Astrocyte (in vitro differentiated cells and primary cell): ENCODE measurements at regions not wholly inside any gene's neighbourhood (a gene's known extent, or its start where the extent isn't known, plus 50 kb on each side); places are given as distances from the start of the nearest gene placed in this dataset.

Experiments
- EZH2 ChIP-seq: IDR thresholded peaks from 2 replicates; pipeline ENCODE4 v1.6.1; 2012; ENCODE audit warnings: mild to moderate bottlenecking, low read length, inconsistent platforms; ENCODE audit not compliant: insufficient read depth
- TF ChIP-seq, protein P1 (sequence below): IDR thresholded peaks from 2 replicates; pipeline ENCODE4 v1.5.1; 2011; ENCODE audit warnings: low read depth, mild to moderate bottlenecking, inconsistent platforms, low read length, moderate library complexity; ENCODE audit not compliant: insufficient read depth

DNA sequence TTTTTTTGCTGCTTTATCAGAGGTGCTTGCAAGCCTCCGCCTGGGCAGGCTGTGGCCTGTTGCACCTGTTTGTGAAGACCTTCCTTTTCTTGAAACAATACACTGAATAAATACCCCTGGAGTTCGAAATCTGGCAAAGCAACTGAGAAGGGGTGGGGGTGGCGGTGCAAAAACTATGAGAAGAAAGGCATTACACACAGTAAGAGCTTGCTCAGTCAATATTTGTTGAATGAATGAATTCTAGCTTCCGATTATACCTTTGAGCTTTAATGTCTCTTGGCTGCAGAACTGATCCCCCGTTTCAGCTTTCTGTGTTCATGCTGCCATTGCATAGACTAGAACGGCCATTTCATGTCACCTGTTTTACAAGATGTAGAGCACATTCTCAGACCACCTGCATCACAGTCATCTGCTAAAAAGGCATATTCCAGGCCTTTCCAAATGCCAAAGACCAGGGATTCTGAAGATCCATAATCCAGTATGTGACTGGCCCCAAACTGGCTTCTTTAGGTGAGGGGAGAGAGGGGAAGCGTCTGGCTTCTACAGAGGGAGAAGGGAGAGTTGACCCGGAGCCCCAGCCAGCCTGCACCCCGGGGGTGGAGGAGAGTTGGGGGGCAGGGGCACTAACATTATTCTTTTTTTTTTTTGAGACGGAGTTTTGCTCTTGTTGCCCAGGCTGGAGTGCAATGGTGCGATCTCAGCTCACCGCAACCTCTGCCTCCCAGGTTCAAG, 111.5 kb downstream of the ETS2 start:
- TF ChIP-seq, protein P1, sequence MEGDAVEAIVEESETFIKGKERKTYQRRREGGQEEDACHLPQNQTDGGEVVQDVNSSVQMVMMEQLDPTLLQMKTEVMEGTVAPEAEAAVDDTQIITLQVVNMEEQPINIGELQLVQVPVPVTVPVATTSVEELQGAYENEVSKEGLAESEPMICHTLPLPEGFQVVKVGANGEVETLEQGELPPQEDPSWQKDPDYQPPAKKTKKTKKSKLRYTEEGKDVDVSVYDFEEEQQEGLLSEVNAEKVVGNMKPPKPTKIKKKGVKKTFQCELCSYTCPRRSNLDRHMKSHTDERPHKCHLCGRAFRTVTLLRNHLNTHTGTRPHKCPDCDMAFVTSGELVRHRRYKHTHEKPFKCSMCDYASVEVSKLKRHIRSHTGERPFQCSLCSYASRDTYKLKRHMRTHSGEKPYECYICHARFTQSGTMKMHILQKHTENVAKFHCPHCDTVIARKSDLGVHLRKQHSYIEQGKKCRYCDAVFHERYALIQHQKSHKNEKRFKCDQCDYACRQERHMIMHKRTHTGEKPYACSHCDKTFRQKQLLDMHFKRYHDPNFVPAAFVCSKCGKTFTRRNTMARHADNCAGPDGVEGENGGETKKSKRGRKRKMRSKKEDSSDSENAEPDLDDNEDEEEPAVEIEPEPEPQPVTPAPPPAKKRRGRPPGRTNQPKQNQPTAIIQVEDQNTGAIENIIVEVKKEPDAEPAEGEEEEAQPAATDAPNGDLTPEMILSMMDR: no peak
- no peak for TF ChIP-seq EZH2
